A549 (cell line): ENCODE measurements at regions not wholly inside any gene's neighbourhood (a gene's known extent, or its start where the extent isn't known, plus 50 kb on each side); places are given as distances from the start of the nearest gene placed in this dataset.

Experiments
- ATAC-seq, 2 experiments: fragments of 200-7000 bp in 1 of 2; fragments of >200 bp in 1 of 2; cut with Nextera tagmentation in 1 of 2; cut with Tn5 transposase in 1 of 2; 3 replicates each; pipeline versions ENCODE4 v1.8.0 to v1.9.1; 2018 to 2020; ENCODE audit warnings: mild to moderate bottlenecking in 1 of 2, moderate library complexity in 1 of 2
- CTCF ChIA-PET: fragments of 300-600 bp; sonication (Branson Sonifier 250); formaldehyde crosslinking; extraction: SDS; loops from one replicate; lab custom pipeline; 2021; ENCODE audit warnings: antibody characterized with exemption, inconsistent platforms; lab: Yijun Ruan, JAX
- POLR2A ChIA-PET: fragments of 350-600 bp; formaldehyde crosslinking; extraction: SDS; loops from one replicate; lab custom pipeline; 2021; ENCODE audit warnings: antibody characterized with exemption, inconsistent platforms; lab: Yijun Ruan, JAX
- DNase-seq, 2 experiments: peaks; one replicate each; pipeline versions ENCODE4 v3.0.0 to v3.0.0-alpha.2; 2011 to 2016; ENCODE audit warnings: low read depth in 1 of 2, low spot score in 1 of 2
- FAIRE-seq: peaks from 2 replicates; lab custom pipeline; 2011; peaks lifted over from hg19 to GRCh38; lab: Jason Lieb, UNC
- H3K27ac ChIP-seq, 2 experiments: fragments of >200 bp; sonication (Bioruptor Twin); formaldehyde crosslinking; 3 replicates each; pipeline ENCODE4 v1.5.1; 2016 to 2017
- H3K4me1 ChIP-seq: fragments of >200 bp; sonication (Bioruptor Twin); formaldehyde crosslinking; 3 replicates; pipeline ENCODE4 v1.6.1; 2016
- H3K4me2 ChIP-seq: fragments of >200 bp; sonication (Bioruptor Twin); formaldehyde crosslinking; 3 replicates; pipeline ENCODE4 v1.6.1; 2016
- H3K4me3 ChIP-seq: fragments of >200 bp; sonication (Bioruptor Twin); formaldehyde crosslinking; 3 replicates; pipeline ENCODE4 v1.5.1; 2016
- H3K9me3 ChIP-seq: fragments of >200 bp; sonication (Bioruptor Twin); formaldehyde crosslinking; 3 replicates; pipeline ENCODE4 v1.6.1; 2016
- ATOH8 ChIP-seq: fragments of 250-450 bp; sonication (Bioruptor Pico); IDR thresholded peaks from 2 replicates; pipeline ENCODE4 v1.5.0; 2020; ENCODE audit warnings: low read depth, mild to moderate bottlenecking, moderate library complexity
- BCL3 ChIP-seq: fragments of >200 bp; sonication (Bioruptor Twin); formaldehyde crosslinking; IDR thresholded peaks from 3 replicates; pipeline ENCODE4 v1.6.1; 2016
- BHLHE40 ChIP-seq: IDR thresholded peaks from 2 replicates; pipeline ENCODE4 v1.6.1; 2012; ENCODE audit warnings: low read depth, low read length, inconsistent platforms
- CEBPB ChIP-seq, 2 experiments: fragments of >200 bp in 1 of 2; sonication (Bioruptor Twin) in 1 of 2; formaldehyde crosslinking in 1 of 2; IDR thresholded peaks; 2 replicates each; pipeline ENCODE4 v1.6.1; 2012 to 2016
- CHD2 ChIP-seq: fragments of 150-350 bp; IDR thresholded peaks from 2 replicates; pipeline ENCODE4 v1.6.1; 2014; ENCODE audit warnings: low read length; ENCODE audit not compliant: partially characterized antibody
- CHD4 ChIP-seq: fragments of 200-600 bp; sonication (generic); IDR thresholded peaks from 2 replicates; pipeline ENCODE4 v1.6.1; 2016; ENCODE audit warnings: antibody characterized with exemption, mild to moderate bottlenecking, borderline replicate concordance
- E2F6 ChIP-seq: IDR thresholded peaks from 2 replicates; pipeline ENCODE4 v1.6.1; 2012; ENCODE audit warnings: low read depth, borderline replicate concordance
- EP300 ChIP-seq, 2 experiments: fragments of >200 bp; sonication (Bioruptor Twin); formaldehyde crosslinking; IDR thresholded peaks; 2 replicates in 1 of 2; 3 replicates in 1 of 2; pipeline ENCODE4 v1.6.1; 2016 to 2017
- ESRRA ChIP-seq: fragments of 150-350 bp; IDR thresholded peaks from 2 replicates; pipeline ENCODE4 v1.6.1; 2014; ENCODE audit warnings: mild to moderate bottlenecking, low read length, borderline replicate concordance
- FOSB ChIP-seq: fragments of 250-450 bp; sonication (Bioruptor Pico); IDR thresholded peaks from 2 replicates; pipeline ENCODE4 v1.5.0; 2020; ENCODE audit warnings: mild to moderate bottlenecking, moderate library complexity
- GATA3 ChIP-seq: IDR thresholded peaks from 2 replicates; pipeline ENCODE4 v1.6.1; 2012; ENCODE audit warnings: borderline replicate concordance
- HDAC2 ChIP-seq: fragments of 200-600 bp; sonication (generic); IDR thresholded peaks from 2 replicates; pipeline ENCODE4 v1.6.1; 2016
- HES2 ChIP-seq: fragments of >200 bp; sonication (Bioruptor Twin); formaldehyde crosslinking; IDR thresholded peaks from 2 replicates; pipeline ENCODE4 v1.6.1; 2016
- HEYL ChIP-seq: fragments of 250-450 bp; sonication (Bioruptor Pico); IDR thresholded peaks from 2 replicates; pipeline ENCODE4 v1.8.0; 2021; ENCODE audit warnings: mild to moderate bottlenecking, moderate library complexity
- HMGXB4 ChIP-seq: fragments of 250-450 bp; sonication (Bioruptor Pico); IDR thresholded peaks from 2 replicates; pipeline ENCODE4 v1.5.0; 2021; ENCODE audit warnings: mild to moderate bottlenecking, moderate library complexity, borderline replicate concordance
- HOXB13 ChIP-seq: fragments of 250-450 bp; sonication (Bioruptor Pico); IDR thresholded peaks from 2 replicates; pipeline ENCODE4 v1.5.0; 2020; ENCODE audit warnings: low read depth, mild to moderate bottlenecking, moderate library complexity
- KDM5A ChIP-seq: fragments of 200-600 bp; sonication (generic); IDR thresholded peaks from 2 replicates; pipeline ENCODE4 v1.6.1; 2016; ENCODE audit warnings: antibody characterized with exemption, mild to moderate bottlenecking
- MYC ChIP-seq: IDR thresholded peaks from 2 replicates; pipeline ENCODE4 v1.6.1; 2012; ENCODE audit warnings: mild to moderate bottlenecking, inconsistent platforms, low read length, improper control_type of control experiment, borderline replicate concordance
- NPAS2 ChIP-seq: fragments of 250-450 bp; sonication (Bioruptor Pico); IDR thresholded peaks from 2 replicates; pipeline ENCODE4 v1.8.0; 2022; ENCODE audit warnings: mild to moderate bottlenecking, moderate library complexity, borderline replicate concordance
- PHF8 ChIP-seq: fragments of 200-600 bp; sonication (generic); IDR thresholded peaks from 2 replicates; pipeline ENCODE4 v1.6.1; 2016; ENCODE audit warnings: low read depth, mild to moderate bottlenecking, antibody characterized with exemption, moderate library complexity, borderline replicate concordance
- POLR2A ChIP-seq: IDR thresholded peaks from 2 replicates; pipeline ENCODE4 v1.6.1; 2012; ENCODE audit warnings: mild to moderate bottlenecking, low read length
- RAD21 ChIP-seq, 2 experiments: fragments of >200 bp in 1 of 2; sonication (Bioruptor Twin) in 1 of 2; formaldehyde crosslinking in 1 of 2; IDR thresholded peaks in 1 of 2; conservative IDR thresholded peaks in 1 of 2; 2 replicates in 1 of 2; 3 replicates in 1 of 2; pipeline ENCODE4 v1.6.1; 2012 to 2018; ENCODE audit warnings: inconsistent platforms in 1 of 2
- RCOR1 ChIP-seq: fragments of 150-350 bp; IDR thresholded peaks from 2 replicates; pipeline ENCODE4 v1.6.1; 2014; ENCODE audit warnings: antibody characterized with exemption, low read length, low read depth
- REST ChIP-seq: fragments of 200-600 bp; sonication (generic); IDR thresholded peaks from 2 replicates; pipeline ENCODE4 v1.6.1; 2016; ENCODE audit warnings: antibody characterized with exemption, mild to moderate bottlenecking, moderate library complexity
- RFX5 ChIP-seq: fragments of 450-650 bp; IDR thresholded peaks from 2 replicates; pipeline ENCODE4 v1.7.1; 2014; ENCODE audit warnings: antibody characterized with exemption, mild to moderate bottlenecking, moderate library complexity
- RNF2 ChIP-seq: fragments of 200-600 bp; sonication (generic); IDR thresholded peaks from 2 replicates; pipeline ENCODE4 v1.6.1; 2016; ENCODE audit warnings: low read depth, mild to moderate bottlenecking, antibody characterized with exemption, moderate library complexity, borderline replicate concordance
- SMC3 ChIP-seq: fragments of >200 bp; sonication (Bioruptor Twin); formaldehyde crosslinking; IDR thresholded peaks from 3 replicates; pipeline ENCODE4 v1.6.1; 2018; ENCODE audit warnings: inconsistent platforms
- TFCP2L1 ChIP-seq: fragments of 250-450 bp; sonication (Bioruptor Pico); IDR thresholded peaks from 2 replicates; pipeline ENCODE4 v1.5.0; 2021; ENCODE audit warnings: mild to moderate bottlenecking
- TP53 ChIP-seq: fragments of 250-450 bp; sonication (Bioruptor Pico); IDR thresholded peaks from 2 replicates; pipeline ENCODE4 v1.5.0; 2021; ENCODE audit warnings: mild to moderate bottlenecking, moderate library complexity
- WGBS: methylation state at CpG from one replicate; pipeline ENCODE4 v1.1.6; 2017; ENCODE audit errors: missing lambda C conversion rate; 5-methylcytosine and 5-hydroxymethylcytosine counted together

GRCh38 chr4:29722253-29722652, 997.9 kb upstream of the PCDH7 start:
- TF ChIP-seq E2F6 (no peak), PHF8 (no peak), HEYL (CRISPR knock-in tag) (no peak), SMC3 (no peak), BCL3 (no peak), NPAS2 (CRISPR knock-in tag) (no peak), HDAC2 (no peak), POLR2A (no peak), RFX5 (no peak), ATOH8 (CRISPR knock-in tag) (no peak), CHD2 (no peak), ESRRA (no peak), MYC (no peak), TFCP2L1 (CRISPR knock-in tag) (no peak), HES2 (no peak), FOSB (CRISPR knock-in tag) (no peak), KDM5A (no peak), RCOR1 (no peak), CHD4 (no peak), CEBPB (IDR thresholded peaks at IDR 0.05) (no peak)
- WGBS: 13% methylated on average over 6 of the region's 6 CpGs
- H3K27ac ChIP-seq: no peak overlapping the region
- no peak overlapping the region for H3K4me3 ChIP-seq
- no peak for FAIRE-seq
- POLR2A ChIA-PET: no interaction called here
- no peaks in the 10 kb centered on the region for H3K9me3 ChIP-seq
- no peak for ATAC-seq
- H3K4me1 ChIP-seq: no peaks in the 10 kb centered on the region
- CTCF ChIA-PET: no interaction called here
- no peak overlapping the region for H3K4me2 ChIP-seq
- no peak for DNase-seq

GRCh38 chr4:29726938-29727337, 993.2 kb upstream of the PCDH7 start:
- FAIRE-seq: no peak
- ATAC-seq: no peak
- H3K4me2 ChIP-seq: no peak overlapping the region
- WGBS: 7% methylated on average over 3 of the region's 3 CpGs
- H3K4me1 ChIP-seq: no peaks in the 10 kb centered on the region
- H3K9me3 ChIP-seq: no peaks in the 10 kb centered on the region
- no peak for DNase-seq
- ChIA-PET CTCF (no interaction called here), POLR2A (no interaction called here)
- no peak overlapping the region for H3K4me3 ChIP-seq
- no peak overlapping the region for H3K27ac ChIP-seq
- TF ChIP-seq EP300 (IDR thresholded peaks at IDR 0.05): no peak
- no peak for TF ChIP-seq HOXB13
- TF ChIP-seq MYC: no peak
- no peak for TF ChIP-seq BHLHE40
- TF ChIP-seq RAD21 (conservative IDR thresholded peaks at IDR 0.05 in 1 of 2, IDR thresholded peaks at IDR 0.05 in 1 of 2): no peak
- TF ChIP-seq GATA3: no peak
- TF ChIP-seq POLR2A: no peak
- no peak for TF ChIP-seq HMGXB4 (CRISPR knock-in tag)
- no peak for TF ChIP-seq REST
- no peak for TF ChIP-seq RNF2
- TF ChIP-seq BCL3: no peak
- TF ChIP-seq NPAS2 (CRISPR knock-in tag): no peak
- no peak for TF ChIP-seq HEYL (CRISPR knock-in tag)
- no peak for TF ChIP-seq HES2
- TF ChIP-seq TP53: no peak
